ENCODE measurements at regions not wholly inside any gene's neighbourhood (a gene's known extent, or its start where the extent isn't known, plus 50 kb on each side); places are given as distances from the start of the nearest gene placed in this dataset.

DNA sequence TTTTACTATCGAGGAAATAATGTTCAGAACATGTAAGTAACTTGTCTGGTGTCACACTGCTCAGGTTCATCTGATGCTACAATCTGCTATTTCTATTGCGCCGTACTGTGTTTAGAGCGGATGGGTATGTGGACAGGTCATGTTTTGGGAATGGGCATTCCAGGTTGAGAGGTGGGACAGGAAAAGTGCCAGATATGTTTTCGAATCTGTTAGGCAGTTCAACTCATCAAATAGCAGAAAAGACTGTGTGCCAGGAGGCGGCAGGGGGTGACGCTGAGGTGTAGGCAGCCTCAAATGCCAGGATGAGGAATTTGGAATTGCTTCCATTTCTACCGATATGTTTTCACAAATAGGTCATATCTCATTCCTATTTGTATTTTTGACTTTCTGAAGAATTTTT is 123.8 kb downstream of the HRH4 start:
- TF ChIP-seq EP300 (IDR thresholded peaks at IDR 0.05) (no peak), CTCF (IDR thresholded peaks at IDR 0.05) (no peak), POLR2A (IDR thresholded peaks at IDR 0.05; ENCODE audit: low read depth) (no peak)
